AG09319 (cell line): ENCODE measurements at regions not wholly inside any gene's neighbourhood (a gene's known extent, or its start where the extent isn't known, plus 50 kb on each side); places are given as distances from the start of the nearest gene placed in this dataset.

Source experiments
- DNase-seq: peaks from one replicate; pipeline ENCODE4 v3.0.0-alpha.2; 2010; ENCODE audit warnings: low read depth; ENCODE audit errors: extremely low read depth
- TF ChIP-seq, protein P1 (sequence below): IDR thresholded peaks from 2 replicates; pipeline ENCODE4 v1.5.1; 2011; ENCODE audit warnings: low read depth, mild to moderate bottlenecking, inconsistent platforms, low read length, moderate library complexity

- TF ChIP-seq, protein P1, sequence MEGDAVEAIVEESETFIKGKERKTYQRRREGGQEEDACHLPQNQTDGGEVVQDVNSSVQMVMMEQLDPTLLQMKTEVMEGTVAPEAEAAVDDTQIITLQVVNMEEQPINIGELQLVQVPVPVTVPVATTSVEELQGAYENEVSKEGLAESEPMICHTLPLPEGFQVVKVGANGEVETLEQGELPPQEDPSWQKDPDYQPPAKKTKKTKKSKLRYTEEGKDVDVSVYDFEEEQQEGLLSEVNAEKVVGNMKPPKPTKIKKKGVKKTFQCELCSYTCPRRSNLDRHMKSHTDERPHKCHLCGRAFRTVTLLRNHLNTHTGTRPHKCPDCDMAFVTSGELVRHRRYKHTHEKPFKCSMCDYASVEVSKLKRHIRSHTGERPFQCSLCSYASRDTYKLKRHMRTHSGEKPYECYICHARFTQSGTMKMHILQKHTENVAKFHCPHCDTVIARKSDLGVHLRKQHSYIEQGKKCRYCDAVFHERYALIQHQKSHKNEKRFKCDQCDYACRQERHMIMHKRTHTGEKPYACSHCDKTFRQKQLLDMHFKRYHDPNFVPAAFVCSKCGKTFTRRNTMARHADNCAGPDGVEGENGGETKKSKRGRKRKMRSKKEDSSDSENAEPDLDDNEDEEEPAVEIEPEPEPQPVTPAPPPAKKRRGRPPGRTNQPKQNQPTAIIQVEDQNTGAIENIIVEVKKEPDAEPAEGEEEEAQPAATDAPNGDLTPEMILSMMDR, result no peak
- no peak for DNase-seq
Measured at GRCh38 chr18:47316924-47317323, 65.5 kb upstream of the SKOR2 start.

DNA sequence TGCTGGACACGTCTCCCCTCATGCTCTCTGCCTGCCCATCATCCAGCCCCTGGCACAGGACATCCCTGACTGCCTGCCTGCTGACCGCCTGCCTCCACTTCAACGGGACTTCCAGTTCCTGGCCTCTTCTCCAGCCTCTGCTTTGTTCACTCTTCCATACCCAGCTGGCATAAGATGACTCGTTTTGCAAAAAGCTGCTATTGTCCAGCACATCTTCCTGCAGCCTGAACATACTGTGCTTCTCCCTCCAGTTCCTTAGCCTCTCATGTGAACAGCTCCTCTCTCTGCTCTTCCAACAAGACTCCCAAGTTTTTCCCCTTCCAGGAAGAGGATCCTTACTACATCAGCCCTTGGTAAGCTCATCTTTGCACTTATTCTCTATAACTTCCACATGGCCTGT is 62.4 kb upstream of the SKOR2 start:
- DNase-seq, result no peak
- TF ChIP-seq, protein P1, result no peak

DNA sequence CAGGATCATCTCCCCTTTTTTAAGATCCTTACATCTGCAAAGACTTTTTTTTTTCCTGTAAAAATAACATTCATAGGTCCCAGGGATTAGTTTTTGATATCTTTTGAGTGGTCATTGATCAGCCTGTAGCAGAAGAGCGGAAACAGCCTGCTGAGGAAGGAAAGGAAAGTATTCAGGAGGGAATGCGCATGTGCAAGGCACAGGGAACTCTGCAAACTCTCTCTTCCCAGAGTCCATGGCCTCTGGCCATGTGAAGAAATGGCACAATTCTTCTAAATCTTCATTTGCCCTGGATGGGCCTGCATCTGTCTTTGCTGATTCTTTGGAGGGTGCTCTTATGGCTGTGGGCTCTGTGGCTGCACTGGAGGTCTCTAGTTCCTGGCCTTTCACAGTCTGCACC is 60.1 kb upstream of the SKOR2 start:
- DNase-seq, result no peak
- TF ChIP-seq, protein P1, result no peak
